ENCODE measurements at regions not wholly inside any gene's neighbourhood (a gene's known extent, or its start where the extent isn't known, plus 50 kb on each side); places are given as distances from the start of the nearest gene placed in this dataset.

DNA sequence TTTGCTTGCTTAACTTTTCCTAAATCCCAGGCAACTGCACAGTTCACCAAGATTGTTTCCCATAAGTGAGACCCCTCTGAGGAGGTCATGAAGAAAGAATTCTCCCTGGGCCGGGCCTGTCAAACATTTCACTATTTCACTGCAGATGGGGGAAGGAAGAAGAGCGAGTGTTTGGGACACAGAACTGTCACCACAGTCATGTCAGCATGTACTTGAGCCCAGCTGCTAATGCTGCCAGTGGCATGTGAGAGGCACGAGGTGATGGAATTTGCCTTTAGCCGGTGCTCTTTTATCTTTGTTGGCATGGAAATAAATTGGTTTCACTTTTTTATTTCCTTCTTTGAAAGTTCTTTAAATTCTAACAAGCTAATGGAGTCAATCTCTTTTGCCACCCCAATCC lies 277.9 kb upstream of the GADL1 start:
- Histone ChIP-seq H3K4me3 (no peak overlapping the region), H2AFZ (replicated peaks) (no peak overlapping the region), H3K27me3 (no peaks in the 10 kb centered on the region), H3K27ac (no peak overlapping the region), H3K9ac (no peak overlapping the region), H3K79me2 (ENCODE audit: low read depth) (no peaks in the 10 kb centered on the region), H3K36me3 (no peaks in the 10 kb centered on the region), H3K4me1 (peaks cover 8% of the 10 kb centered on the region), H3K4me2 (no peak overlapping the region), H3F3A (ENCODE audit: low read depth) (no peaks in the 10 kb centered on the region), H3K9me3 (ENCODE audit: low read depth) (no peaks in the 10 kb centered on the region), H4K20me1 (ENCODE audit: low read depth) (no peaks in the 10 kb centered on the region)
- Mint-ChIP-seq H3K36me3 (no peaks in the 10 kb centered on the region), H3K27ac (no peak overlapping the region), H3K4me1 (no peaks in the 10 kb centered on the region), H3K9me3 (peaks cover 2% of the 10 kb centered on the region), H3K27me3 (ENCODE audit: insufficient read depth, low read depth) (peaks cover 5% of the 10 kb centered on the region), H3K4me3 (no peak overlapping the region)
- DNase-seq (ENCODE audit: low spot score): no peak
- TF ChIP-seq EZH2phosphoT487 (IDR thresholded peaks at IDR 0.05): no peak
- TF ChIP-seq, protein P1, sequence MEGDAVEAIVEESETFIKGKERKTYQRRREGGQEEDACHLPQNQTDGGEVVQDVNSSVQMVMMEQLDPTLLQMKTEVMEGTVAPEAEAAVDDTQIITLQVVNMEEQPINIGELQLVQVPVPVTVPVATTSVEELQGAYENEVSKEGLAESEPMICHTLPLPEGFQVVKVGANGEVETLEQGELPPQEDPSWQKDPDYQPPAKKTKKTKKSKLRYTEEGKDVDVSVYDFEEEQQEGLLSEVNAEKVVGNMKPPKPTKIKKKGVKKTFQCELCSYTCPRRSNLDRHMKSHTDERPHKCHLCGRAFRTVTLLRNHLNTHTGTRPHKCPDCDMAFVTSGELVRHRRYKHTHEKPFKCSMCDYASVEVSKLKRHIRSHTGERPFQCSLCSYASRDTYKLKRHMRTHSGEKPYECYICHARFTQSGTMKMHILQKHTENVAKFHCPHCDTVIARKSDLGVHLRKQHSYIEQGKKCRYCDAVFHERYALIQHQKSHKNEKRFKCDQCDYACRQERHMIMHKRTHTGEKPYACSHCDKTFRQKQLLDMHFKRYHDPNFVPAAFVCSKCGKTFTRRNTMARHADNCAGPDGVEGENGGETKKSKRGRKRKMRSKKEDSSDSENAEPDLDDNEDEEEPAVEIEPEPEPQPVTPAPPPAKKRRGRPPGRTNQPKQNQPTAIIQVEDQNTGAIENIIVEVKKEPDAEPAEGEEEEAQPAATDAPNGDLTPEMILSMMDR (IDR thresholded peaks at IDR 0.05): no peak
- no peak for TF ChIP-seq EZH2 (IDR thresholded peaks at IDR 0.05)

DNA sequence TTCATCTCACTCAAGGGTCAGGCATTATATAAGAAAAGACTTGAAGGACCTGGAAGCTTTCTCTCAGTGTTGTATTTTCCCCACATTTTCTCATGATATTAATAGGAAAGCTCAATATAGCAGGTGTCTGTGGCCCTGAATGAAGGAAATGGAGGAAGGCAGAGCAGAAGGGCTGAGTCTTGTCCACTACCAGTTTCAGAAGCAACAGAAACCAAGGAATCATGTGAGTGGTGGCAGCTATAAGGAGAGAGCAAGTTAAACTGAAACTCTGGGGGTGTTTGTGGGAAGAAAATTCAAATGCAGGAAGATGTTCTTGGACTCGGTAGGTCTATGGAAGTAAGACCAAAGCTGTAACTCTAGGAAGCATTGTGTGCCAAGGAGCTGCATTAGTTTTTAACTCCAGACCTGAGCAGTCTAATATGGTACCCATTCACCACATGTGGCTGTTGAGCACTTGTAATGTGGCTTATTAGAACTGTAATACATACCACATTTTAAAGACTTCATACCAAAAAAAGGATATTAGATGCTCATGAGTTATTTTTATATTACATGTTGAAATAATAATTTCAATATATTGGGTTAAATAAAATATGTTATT lies 278.8 kb upstream of the GADL1 start:
- Mint-ChIP-seq H3K4me1 (no peaks in the 10 kb centered on the region), H3K27ac (no peak overlapping the region), H3K4me3 (no peak overlapping the region), H3K9me3 (peaks cover 2% of the 10 kb centered on the region), H3K27me3 (ENCODE audit: insufficient read depth, low read depth) (peaks cover 5% of the 10 kb centered on the region), H3K36me3 (no peaks in the 10 kb centered on the region)
- Histone ChIP-seq H3K4me1 (no peaks in the 10 kb centered on the region), H3K27ac (no peak overlapping the region), H3K4me3 (no peak overlapping the region), H3K9ac (no peak overlapping the region), H3K36me3 (no peaks in the 10 kb centered on the region), H3K4me2 (no peak overlapping the region), H3K27me3 (no peaks in the 10 kb centered on the region), H3K9me3 (ENCODE audit: low read depth) (no peaks in the 10 kb centered on the region), H3F3A (ENCODE audit: low read depth) (no peaks in the 10 kb centered on the region), H3K79me2 (ENCODE audit: low read depth) (no peaks in the 10 kb centered on the region), H2AFZ (replicated peaks) (no peak overlapping the region), H4K20me1 (ENCODE audit: low read depth) (no peaks in the 10 kb centered on the region)
- TF ChIP-seq, protein P1 (IDR thresholded peaks at IDR 0.05): no peak
- TF ChIP-seq EZH2phosphoT487 (IDR thresholded peaks at IDR 0.05): no peak
- TF ChIP-seq EZH2 (IDR thresholded peaks at IDR 0.05): no peak
- no peak for DNase-seq (ENCODE audit: low spot score)

DNA sequence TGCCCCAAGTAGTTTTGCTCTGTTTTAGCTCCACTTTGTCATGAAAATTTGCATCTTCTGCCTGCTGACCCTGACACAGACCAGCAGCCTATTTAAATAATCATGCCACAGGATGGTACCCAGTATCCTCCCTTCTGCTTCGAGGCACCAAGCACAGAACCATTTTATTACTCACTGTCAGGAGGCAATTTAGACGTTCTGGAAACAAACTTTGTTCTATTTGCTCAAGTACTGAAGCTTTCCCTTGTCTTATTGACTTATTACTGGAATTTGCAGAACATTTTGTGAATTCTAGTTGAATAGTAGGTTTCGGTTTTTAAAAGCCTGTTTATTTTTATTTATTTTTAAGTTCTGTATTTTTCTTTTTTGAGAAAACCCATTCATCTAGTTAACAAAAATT lies 279.6 kb upstream of the GADL1 start:
- no peaks in the 10 kb centered on the region for H3K9me3 ChIP-seq (ENCODE audit: low read depth)
- no peaks in the 10 kb centered on the region for H3K4me1 ChIP-seq
- H3K36me3 ChIP-seq: no peaks in the 10 kb centered on the region
- no peak for DNase-seq (ENCODE audit: low spot score)
- Mint-ChIP-seq H3K36me3 (no peaks in the 10 kb centered on the region), H3K27ac (no peak overlapping the region), H3K4me3 (no peak overlapping the region), H3K27me3 (ENCODE audit: insufficient read depth, low read depth) (peaks cover 5% of the 10 kb centered on the region), H3K4me1 (no peaks in the 10 kb centered on the region), H3K9me3 (peaks cover 3% of the 10 kb centered on the region)
- H3F3A ChIP-seq (ENCODE audit: low read depth): no peaks in the 10 kb centered on the region
- H3K79me2 ChIP-seq (ENCODE audit: low read depth): no peaks in the 10 kb centered on the region
- H3K4me3 ChIP-seq: no peak overlapping the region
- no peaks in the 10 kb centered on the region for H4K20me1 ChIP-seq (ENCODE audit: low read depth)
- H3K4me2 ChIP-seq: no peak overlapping the region
- H3K27ac ChIP-seq: no peak overlapping the region
- TF ChIP-seq EZH2phosphoT487 (IDR thresholded peaks at IDR 0.05): no peak
- TF ChIP-seq, protein P1 (IDR thresholded peaks at IDR 0.05): no peak
- no peak for TF ChIP-seq EZH2 (IDR thresholded peaks at IDR 0.05)
- H3K9ac ChIP-seq: no peak overlapping the region
- peak overlapping the region; percentile 68 for H2AFZ ChIP-seq (replicated peaks)
- no peaks in the 10 kb centered on the region for H3K27me3 ChIP-seq

All from neural progenitor cell (in vitro differentiated cells).